ENCODE measurements at regions not wholly inside any gene's neighbourhood (a gene's known extent, or its start where the extent isn't known, plus 50 kb on each side); places are given as distances from the start of the nearest gene placed in this dataset.

DNA sequence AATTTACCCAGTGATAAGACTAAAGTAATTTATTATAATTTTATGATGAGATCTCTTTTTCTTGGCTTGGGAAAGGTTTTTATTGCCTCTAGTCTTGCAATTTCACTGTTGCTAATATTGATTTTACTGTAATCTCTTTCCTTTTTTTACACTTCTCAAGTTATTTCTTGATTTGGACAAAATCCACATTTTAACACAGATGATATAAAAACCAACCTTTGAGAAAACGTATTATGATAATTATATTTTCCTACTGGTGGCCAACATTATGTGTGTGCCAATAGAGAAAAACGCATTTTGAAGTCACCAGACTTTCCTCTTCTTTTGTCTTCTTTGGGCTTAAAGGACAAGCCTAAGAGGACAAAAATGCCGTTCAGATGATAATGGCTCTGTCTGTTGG lies 314.9 kb downstream of the PRDM2 start:
- no peak overlapping the region for H3K4me3 Mint-ChIP-seq
- H3K9me3 Mint-ChIP-seq = peaks cover 7% of the 10 kb centered on the region
- DNase-seq (ENCODE audit: low read depth, low spot score) = no peak
- H3K27ac Mint-ChIP-seq (ENCODE audit: unreplicated experiment) = no peak overlapping the region
- H3K4me1 Mint-ChIP-seq = peaks cover 17% of the 10 kb centered on the region
- no peaks in the 10 kb centered on the region for H3K36me3 Mint-ChIP-seq (ENCODE audit: low read depth)
- peaks cover 3% of the 10 kb centered on the region for H3K27me3 Mint-ChIP-seq (ENCODE audit: low read depth)
- no peak for TF ChIP-seq CTCF (conservative IDR thresholded peaks at IDR 0.05)

DNA sequence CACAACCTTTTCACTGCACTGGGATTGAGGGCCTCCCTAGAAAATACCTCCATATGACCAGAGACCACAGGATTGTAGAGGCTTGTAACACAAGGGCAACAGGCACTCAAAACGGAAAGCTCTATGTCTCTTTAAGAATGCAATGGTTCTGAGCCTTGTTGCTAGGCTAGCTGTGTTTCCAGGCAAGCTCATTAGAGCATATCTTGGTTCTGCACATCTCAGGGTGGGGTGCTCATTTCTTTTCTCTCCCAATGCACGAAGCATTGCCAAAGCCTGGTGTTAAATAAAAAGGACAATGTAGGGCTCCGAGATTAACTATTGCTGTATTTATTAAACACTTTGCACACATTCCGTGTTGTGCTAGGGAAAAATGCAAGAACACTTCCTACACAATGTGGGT lies 315.9 kb downstream of the PRDM2 start:
- H3K36me3 Mint-ChIP-seq (ENCODE audit: low read depth) = no peaks in the 10 kb centered on the region
- H3K4me3 Mint-ChIP-seq = no peak overlapping the region
- no peak overlapping the region for H3K27ac Mint-ChIP-seq (ENCODE audit: unreplicated experiment)
- H3K27me3 Mint-ChIP-seq (ENCODE audit: low read depth) = peaks cover 3% of the 10 kb centered on the region
- DNase-seq (ENCODE audit: low read depth, low spot score) = no peak
- H3K9me3 Mint-ChIP-seq = peaks cover 11% of the 10 kb centered on the region
- TF ChIP-seq CTCF (conservative IDR thresholded peaks at IDR 0.05) = no peak
- H3K4me1 Mint-ChIP-seq = peaks cover 17% of the 10 kb centered on the region

DNA sequence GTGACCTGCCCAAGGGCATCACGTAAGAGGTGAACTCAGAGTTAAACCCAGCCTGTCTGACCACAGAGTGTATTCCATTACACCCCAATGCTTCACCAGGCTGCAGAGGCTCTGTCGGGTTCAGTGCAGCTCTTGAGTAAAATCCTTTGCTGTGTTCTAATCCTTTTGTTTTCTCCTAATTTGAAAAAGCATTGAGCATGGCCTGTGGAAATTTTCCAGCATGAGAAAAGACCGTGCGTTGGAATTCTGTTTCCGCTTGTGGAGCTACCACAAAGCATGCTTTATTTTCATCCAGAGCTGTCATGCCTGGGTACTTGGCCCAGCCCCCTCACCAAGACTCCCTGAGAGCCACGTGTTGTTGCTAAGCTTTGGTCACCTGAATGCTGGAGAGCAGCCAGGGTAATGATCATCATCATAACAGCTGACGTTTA lies 317.6 kb downstream of the PRDM2 start:
- Mint-ChIP-seq H3K4me1 (peaks cover 17% of the 10 kb centered on the region), H3K27ac (ENCODE audit: unreplicated experiment) (no peak overlapping the region), H3K36me3 (ENCODE audit: low read depth) (no peaks in the 10 kb centered on the region), H3K4me3 (no peak overlapping the region), H3K27me3 (ENCODE audit: low read depth) (peaks cover 3% of the 10 kb centered on the region), H3K9me3 (peaks cover 11% of the 10 kb centered on the region)
- DNase-seq (ENCODE audit: low read depth, low spot score) = no peak
- TF ChIP-seq CTCF (conservative IDR thresholded peaks at IDR 0.05) = no peak

DNA sequence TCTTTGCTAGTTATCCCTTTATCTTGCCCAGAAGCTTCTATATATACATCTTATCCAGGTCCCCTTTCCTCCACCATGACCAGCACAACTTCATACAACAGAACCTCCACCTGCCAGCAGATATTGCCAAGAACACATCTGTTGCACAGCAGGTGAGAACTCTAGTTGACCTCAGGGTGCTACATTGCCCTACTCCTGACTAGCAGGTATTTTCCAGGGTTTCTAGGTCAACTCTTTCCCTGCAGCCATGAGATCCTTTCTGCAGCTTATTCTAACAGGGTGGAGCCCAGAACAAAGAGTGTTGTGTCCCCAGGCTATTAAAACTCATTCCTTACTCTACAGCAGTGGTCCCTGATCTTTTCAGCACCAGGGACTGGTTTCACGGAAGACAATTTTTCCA lies 319.5 kb downstream of the PRDM2 start:
- TF ChIP-seq CTCF (conservative IDR thresholded peaks at IDR 0.05) = no peak
- H3K27ac Mint-ChIP-seq (ENCODE audit: unreplicated experiment) = no peak overlapping the region
- H3K4me1 Mint-ChIP-seq = peaks cover 17% of the 10 kb centered on the region
- peaks cover 12% of the 10 kb centered on the region for H3K27me3 Mint-ChIP-seq (ENCODE audit: low read depth)
- H3K4me3 Mint-ChIP-seq = no peak overlapping the region
- peaks cover 11% of the 10 kb centered on the region for H3K9me3 Mint-ChIP-seq
- no peaks in the 10 kb centered on the region for H3K36me3 Mint-ChIP-seq (ENCODE audit: low read depth)
- no peak for DNase-seq (ENCODE audit: low read depth, low spot score)

DNA sequence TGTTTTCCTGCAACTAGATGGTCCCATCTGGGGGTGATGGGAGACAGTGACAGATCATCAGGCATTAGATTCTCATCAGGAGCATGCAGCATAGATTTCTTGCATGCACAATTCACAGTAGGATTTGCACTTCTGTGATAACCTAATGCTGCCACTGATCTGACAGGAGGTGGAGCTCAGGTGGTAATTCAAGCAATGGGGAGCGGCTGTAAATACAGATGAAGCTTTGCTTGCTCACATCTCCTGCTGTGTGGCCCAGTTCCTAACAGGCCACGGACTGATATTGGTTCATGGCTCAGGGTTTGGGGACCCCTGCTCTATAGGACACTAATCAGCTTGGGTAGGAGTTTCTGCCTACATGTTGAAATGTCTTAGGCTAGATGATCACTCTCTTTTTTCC lies 320.0 kb downstream of the PRDM2 start:
- Mint-ChIP-seq H3K27me3 (ENCODE audit: low read depth) (peaks cover 17% of the 10 kb centered on the region), H3K4me1 (peaks cover 17% of the 10 kb centered on the region), H3K36me3 (ENCODE audit: low read depth) (no peaks in the 10 kb centered on the region), H3K9me3 (peaks cover 11% of the 10 kb centered on the region), H3K27ac (ENCODE audit: unreplicated experiment) (no peak overlapping the region), H3K4me3 (no peak overlapping the region)
- TF ChIP-seq CTCF (conservative IDR thresholded peaks at IDR 0.05) = no peak
- DNase-seq (ENCODE audit: low read depth, low spot score) = no peak

DNA sequence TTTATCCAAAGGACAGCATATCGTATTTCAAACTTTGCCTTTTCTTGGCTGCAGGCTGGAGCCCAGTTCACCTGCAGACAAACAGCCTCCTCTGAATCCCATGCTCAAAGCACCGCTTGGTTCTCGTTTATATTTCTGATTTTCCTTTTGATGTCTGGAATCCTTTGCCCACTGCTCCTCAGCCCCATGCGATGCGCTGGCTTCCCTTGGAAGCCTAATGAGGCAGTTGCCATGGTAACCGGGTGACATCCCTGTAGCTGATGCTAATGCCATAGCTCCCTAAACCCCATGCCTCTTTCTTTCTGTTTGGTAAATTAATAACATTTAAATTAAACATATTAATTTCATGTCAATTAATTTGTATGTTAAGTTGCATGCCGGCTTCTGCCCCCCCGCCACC lies 327.1 kb downstream of the PRDM2 start:
- peaks cover 53% of the 10 kb centered on the region for H3K27me3 Mint-ChIP-seq (ENCODE audit: low read depth)
- H3K4me3 Mint-ChIP-seq = no peak overlapping the region
- no peak for TF ChIP-seq CTCF (conservative IDR thresholded peaks at IDR 0.05)
- no peak overlapping the region for H3K27ac Mint-ChIP-seq (ENCODE audit: unreplicated experiment)
- no peaks in the 10 kb centered on the region for H3K36me3 Mint-ChIP-seq (ENCODE audit: low read depth)
- H3K9me3 Mint-ChIP-seq = no peaks in the 10 kb centered on the region
- H3K4me1 Mint-ChIP-seq = no peaks in the 10 kb centered on the region
- DNase-seq (ENCODE audit: low read depth, low spot score) = no peak
